H1 (cell line): ENCODE measurements at regions not wholly inside any gene's neighbourhood (a gene's known extent, or its start where the extent isn't known, plus 50 kb on each side); places are given as distances from the start of the nearest gene placed in this dataset.

Experiments used
- BRCA1 ChIP-seq: IDR thresholded peaks from 2 replicates; pipeline ENCODE4 v1.6.1; 2012; ENCODE audit warnings: low read depth, low read length, improper control_type of control experiment
- EZH2 ChIP-seq: fragments of 200-600 bp; sonication (generic); IDR thresholded peaks from 2 replicates; pipeline ENCODE4 v1.7.1; 2012; ENCODE audit warnings: low read depth, mild to moderate bottlenecking, moderate library complexity, low read length, inconsistent platforms; ENCODE audit not compliant: severe bottlenecking
- GABPA ChIP-seq: IDR thresholded peaks from 2 replicates; pipeline ENCODE4 v1.6.1; 2011; ENCODE audit warnings: mild to moderate bottlenecking, low read length, moderate library complexity, borderline replicate concordance; ENCODE audit not compliant: insufficient read depth
- PHF8 ChIP-seq: fragments of 200-600 bp; sonication (generic); conservative IDR thresholded peaks from 2 replicates; pipeline ENCODE4 v1.7.1; 2012; ENCODE audit warnings: low read depth, mild to moderate bottlenecking, inconsistent platforms, low read length, moderate library complexity
- POLR2AphosphoS5 ChIP-seq: IDR thresholded peaks from 2 replicates; pipeline ENCODE4 v1.6.1; 2011; ENCODE audit warnings: low read depth, low read length
- TF ChIP-seq, protein P1 (sequence below), 3 experiments: IDR thresholded peaks; 1 replicate in 2 of 3; 2 replicates in 1 of 3; pipeline versions ENCODE4 v1.5.1 to v1.6.1; 2011; ENCODE audit warnings: low read length in 3 of 3, mild to moderate bottlenecking in 3 of 3, inconsistent platforms in 2 of 3, low read depth in 1 of 3, moderate library complexity in 1 of 3; ENCODE audit not compliant: insufficient read depth in 1 of 3; ENCODE audit errors: control extremely low read depth in 1 of 3

DNA sequence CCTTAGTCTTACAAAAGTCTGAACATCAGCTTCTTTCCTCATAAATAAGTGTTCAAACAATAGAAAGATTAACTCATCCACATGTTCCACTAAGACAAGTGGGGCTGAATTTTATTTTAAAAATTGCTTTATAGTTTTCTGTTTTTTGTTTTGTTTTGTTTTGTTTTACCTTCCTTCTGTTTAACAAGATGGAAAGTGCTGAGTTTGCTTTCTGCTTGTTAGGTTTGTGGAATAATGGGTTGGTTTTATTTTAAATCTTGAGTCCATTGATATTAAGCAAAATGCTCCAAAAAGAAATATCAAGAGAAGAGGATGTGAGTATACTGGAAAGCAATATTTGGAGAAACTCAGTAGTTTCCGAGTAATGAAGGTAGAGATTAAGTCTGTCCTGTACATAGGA is 458.7 kb downstream of the FAT4 start:
- no peak for TF ChIP-seq POLR2AphosphoS5
- TF ChIP-seq PHF8: no peak
- no peak for TF ChIP-seq GABPA
- TF ChIP-seq, protein P1, sequence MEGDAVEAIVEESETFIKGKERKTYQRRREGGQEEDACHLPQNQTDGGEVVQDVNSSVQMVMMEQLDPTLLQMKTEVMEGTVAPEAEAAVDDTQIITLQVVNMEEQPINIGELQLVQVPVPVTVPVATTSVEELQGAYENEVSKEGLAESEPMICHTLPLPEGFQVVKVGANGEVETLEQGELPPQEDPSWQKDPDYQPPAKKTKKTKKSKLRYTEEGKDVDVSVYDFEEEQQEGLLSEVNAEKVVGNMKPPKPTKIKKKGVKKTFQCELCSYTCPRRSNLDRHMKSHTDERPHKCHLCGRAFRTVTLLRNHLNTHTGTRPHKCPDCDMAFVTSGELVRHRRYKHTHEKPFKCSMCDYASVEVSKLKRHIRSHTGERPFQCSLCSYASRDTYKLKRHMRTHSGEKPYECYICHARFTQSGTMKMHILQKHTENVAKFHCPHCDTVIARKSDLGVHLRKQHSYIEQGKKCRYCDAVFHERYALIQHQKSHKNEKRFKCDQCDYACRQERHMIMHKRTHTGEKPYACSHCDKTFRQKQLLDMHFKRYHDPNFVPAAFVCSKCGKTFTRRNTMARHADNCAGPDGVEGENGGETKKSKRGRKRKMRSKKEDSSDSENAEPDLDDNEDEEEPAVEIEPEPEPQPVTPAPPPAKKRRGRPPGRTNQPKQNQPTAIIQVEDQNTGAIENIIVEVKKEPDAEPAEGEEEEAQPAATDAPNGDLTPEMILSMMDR (IDR thresholded peaks at IDR 0.05; ENCODE audit: control extremely low read depth in 1 of 3, insufficient read depth in 1 of 3, low read depth in 1 of 3, low read length in 3 of 3): no peak
- TF ChIP-seq EZH2: no peak
- TF ChIP-seq BRCA1: no peak
